Hippocampal formation (tissue), 2 donors: ENCODE measurements at regions not wholly inside any gene's neighbourhood (a gene's known extent, or its start where the extent isn't known, plus 50 kb on each side); places are given as distances from the start of the nearest gene placed in this dataset.
A peak's percentile ranks its signal among the peaks of the same experiment; 100 is the strongest.

Source experiments
- DNase-seq, 2 donors: peaks; one replicate each; lab custom pipeline; 2025; lab: John Stamatoyannopoulos, UW

GRCh38 chr9:31089549-31090221, 1294.8 kb upstream of the ACO1 start:
- DNase-seq = no peak

DNA sequence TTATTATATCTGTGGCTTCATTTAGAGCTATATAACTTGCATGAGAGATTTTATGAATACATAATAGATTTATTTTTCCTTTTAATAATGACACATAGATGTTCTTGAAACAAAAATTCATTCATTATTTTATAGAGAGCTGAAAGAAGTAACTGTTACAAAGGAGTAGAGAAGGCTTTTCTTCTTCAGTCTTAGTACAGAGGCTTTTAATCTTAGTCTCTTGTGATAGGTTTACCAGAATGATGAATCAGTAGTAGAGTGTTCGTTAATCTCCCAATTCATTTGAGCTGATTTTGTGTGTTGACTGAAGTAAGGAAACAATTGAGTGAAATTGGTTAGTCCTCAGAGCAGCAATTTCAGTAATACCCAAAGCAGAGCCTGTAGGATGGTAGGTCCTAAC, 1284.1 kb upstream of the ACO1 start:
- DNase-seq = no peak

GRCh38 chr9:31103836-31104235, 1280.6 kb upstream of the ACO1 start:
- no peak for DNase-seq

DNA sequence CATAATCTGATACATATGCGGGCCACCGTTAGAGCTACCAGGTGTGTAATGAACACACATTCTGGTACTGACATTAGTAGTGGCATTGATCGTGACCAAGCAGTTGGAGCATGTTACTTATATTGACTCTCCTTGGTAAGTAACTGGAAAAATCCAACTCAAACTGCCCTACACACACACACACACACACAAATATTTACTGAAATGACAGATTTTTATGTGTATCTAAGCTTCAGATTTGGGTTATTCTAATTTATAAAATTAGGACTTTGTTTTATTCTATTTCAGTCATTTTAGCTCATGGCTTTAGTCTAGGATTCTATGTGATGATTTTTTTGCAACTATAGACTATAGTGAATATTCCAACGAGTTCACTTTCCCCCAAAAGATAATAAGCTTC, 1280.2 kb upstream of the ACO1 start:
- DNase-seq = no peak

GRCh38 chr9:31112491-31112890, 1272.0 kb upstream of the ACO1 start:
- no peak for DNase-seq

GRCh38 chr9:31114346-31114745, 1270.1 kb upstream of the ACO1 start:
- DNase-seq = no peak

DNA sequence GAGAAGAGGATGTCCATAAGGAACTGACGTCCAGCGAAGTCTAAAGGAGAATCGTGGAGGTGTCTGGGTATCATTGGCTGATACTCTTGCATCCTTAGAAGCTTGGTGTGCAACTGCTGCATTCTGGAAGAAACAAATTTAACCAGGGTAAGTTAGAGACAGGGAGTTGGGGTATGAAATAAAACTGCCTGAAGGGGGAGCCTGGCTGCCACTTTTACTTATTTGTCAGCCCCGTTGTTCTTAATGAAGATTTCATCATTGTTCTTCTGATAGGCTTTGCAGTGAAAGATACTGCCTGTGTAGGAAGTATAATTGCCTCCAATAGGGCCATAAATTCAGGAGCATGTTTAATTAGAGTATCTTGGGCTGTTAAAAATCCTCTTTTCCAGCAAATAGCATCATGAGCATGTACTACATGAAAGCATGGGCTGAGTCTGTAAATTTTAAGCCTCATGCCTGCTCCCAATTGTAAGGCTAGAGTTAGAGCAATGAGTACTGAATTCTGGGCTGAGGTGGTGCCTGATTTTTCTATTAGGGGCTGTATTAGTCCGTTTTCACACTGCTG, 1264.5 kb upstream of the ACO1 start:
- peak in 1 of 2 donors; percentile 11 for DNase-seq

DNA sequence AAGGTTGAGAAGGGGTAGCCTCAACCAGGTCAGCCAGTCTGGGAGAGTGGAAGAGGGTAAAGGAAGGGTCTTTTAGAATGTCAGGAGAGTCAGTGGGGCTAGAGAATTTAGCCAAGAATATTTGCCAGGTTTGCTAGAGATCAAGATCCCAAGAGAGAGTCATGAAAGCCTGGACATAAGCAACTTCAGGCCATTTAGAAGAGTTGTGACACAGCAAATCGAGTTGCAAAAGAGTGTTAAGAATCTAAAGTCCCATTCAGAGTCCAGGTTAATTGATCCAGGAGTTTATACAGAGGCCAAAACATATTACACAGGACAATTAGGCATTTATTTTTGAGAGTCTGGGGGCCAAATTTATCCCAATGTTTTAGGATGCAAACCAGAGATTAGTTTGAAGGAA, 1260.1 kb upstream of the ACO1 start:
- DNase-seq = no peak

GRCh38 chr9:31135567-31135966, 1248.9 kb upstream of the ACO1 start:
- DNase-seq = no peak

DNA sequence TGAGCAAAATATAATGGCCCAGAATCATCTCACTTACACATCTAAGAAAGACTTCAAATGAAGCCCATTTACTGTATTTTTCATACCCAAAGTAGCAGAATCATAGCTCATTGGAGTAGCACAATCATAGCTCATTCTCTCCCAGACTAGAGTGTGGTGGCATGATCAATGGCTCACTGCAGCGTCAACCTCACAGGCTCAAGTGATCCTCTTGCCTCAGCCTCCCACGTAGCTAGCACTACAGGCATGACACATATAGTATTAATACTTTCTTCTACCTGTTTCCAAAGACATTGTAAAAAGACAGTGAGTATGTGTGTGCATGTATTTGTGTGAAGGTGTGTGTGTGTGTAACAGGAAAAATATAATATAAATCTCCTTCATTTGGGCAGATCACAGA, 1247.9 kb upstream of the ACO1 start:
- no peak for DNase-seq

GRCh38 chr9:31137176-31138160, 1247.0 kb upstream of the ACO1 start:
- no peak for DNase-seq

DNA sequence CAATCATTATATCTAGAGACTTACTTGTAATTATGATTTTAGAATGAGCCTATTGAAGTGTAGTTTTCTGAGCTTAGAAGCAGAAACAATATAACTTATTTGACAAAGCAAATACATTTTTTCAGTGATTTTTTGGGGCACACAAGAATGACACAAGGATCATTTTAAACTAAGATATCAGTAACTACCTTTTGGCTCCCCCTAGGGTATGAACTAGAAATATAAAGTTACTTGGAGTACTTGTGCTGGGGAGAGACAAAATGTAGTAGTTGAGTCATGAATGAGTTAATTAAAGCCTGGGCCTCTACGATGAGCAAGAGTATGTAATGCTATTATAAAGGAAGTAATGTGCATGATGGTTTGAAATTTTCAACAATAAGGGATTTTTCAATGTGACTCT, 1244.1 kb upstream of the ACO1 start:
- DNase-seq = no peak

DNA sequence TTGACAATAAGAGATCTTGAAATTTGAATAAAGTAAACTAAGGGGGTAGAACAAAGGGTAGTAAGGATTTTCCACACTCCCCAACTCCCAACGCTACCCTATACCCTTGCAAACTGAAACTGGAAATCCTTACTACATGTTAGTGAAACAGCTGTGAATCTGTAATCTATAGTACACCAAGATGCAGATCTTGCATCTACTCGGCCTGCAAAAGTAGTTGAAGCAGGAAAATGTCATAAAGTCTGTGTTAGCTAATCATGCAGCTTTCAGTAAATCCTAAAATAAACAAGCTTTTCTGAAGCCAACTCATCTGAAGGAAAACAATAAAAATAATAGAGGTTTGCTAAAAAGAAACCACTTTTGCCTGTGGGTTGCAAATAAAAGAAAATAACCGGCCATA, 1242.0 kb upstream of the ACO1 start:
- DNase-seq = no peak

DNA sequence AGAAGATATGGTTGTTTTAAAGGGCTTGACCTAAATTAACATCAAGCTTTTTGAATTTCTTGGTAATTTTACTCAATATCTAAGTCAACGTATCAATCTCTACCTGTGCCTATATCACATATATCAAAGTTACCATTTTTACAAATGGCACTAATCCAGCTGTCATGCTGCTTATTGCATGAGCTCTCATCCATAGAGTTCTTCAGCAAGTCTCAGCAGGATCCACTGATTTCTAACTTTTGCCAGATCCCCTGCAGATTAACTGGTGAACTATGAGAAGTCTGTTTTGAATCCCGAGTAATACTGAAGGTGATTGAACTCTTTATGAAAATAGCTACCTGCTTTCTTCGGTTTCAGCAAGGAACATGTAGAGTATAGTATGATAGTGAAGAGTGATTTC, 1239.8 kb upstream of the ACO1 start:
- DNase-seq = no peak

GRCh38 chr9:31146485-31147166, 1237.8 kb upstream of the ACO1 start:
- no peak for DNase-seq

DNA sequence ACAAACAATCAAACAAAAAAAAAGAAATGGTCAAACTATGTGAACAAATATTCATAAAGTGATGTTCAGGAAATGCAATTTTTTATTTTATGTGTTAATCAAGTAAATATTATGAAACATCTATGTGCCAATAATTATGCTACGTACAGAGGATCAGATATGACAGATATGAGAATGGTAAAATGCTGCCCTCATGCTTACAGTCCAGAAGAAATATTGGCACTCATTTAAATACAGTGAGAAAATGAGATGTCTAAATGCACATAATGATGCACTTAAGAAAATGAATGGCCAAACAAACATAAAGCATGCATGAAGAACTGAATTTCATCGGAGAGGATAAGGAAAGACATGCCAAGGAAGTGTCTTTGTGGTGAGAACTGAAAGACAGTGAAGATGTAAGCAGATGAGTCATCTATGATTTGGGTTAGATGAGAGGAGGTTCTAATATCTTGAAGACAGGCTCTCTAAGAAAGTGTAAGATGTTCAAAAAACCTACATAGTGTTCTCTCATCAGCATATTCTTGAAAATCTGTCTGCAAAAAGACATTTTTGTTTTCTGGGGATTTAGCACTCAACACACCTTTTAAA, 1231.1 kb upstream of the ACO1 start:
- DNase-seq = no peak

DNA sequence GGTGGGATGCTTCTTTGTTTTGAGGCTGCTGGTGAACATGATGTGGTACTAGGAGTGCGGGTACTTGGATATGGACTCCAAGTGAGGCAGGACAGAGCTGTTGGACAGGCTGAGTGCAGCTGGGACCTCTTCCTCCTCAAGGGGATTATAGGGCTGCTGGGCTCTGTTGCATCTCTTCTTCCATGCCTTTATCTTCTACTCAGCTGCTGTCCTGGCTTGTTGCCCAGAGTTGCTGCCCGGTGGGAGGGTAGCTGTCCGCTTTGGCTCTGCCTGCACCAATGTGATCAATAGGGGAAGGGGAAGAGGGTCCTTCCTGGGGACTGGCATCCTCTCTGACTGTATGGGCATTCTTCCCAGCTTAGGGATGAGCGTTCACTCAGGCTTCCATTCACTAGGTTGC, 1217.9 kb upstream of the ACO1 start:
- no peak for DNase-seq

DNA sequence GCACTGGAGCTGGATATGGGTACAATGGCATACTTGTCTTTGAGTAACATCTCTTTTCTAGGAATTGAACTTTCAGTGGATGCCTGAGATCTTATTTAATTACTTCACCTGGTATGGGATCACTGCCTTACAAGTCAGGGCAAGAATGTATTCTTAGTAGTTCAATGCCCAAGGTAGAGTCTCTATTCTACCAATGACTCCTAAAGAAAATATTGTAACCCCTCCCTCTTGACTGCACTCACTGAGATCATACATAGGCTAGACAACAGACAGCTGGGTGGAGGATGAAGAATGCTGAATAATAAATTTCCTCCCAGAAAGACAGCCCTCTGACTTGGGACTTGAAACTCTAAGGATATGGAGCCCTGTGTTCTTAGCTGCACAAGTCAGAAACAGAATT, 1216.3 kb upstream of the ACO1 start:
- no peak for DNase-seq

GRCh38 chr9:31174681-31175080, 1209.8 kb upstream of the ACO1 start:
- DNase-seq = no peak

- DNase-seq = no peak
Observed at GRCh38 chr9:31183866-31184265, 1200.6 kb upstream of the ACO1 start.

DNA sequence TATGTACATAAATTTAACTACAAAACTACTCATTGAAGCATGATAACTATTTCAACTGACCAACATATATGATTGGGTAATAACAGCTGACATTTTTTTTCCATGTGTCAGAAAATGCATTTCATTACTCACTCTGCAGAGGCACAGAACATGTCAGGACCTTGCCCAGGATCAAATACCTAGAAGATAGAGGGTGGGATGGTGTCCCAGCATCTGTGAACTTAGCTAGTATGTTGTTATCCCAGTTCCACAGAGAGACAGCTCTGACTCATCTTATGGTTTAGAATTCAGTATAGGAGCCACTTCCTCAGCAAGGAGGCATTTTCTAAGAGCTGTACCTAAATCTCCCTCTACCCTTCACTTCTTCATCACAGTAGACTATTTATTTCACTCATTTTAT, 1198.6 kb upstream of the ACO1 start:
- no peak for DNase-seq

- DNase-seq = no peak
Observed at GRCh38 chr9:31188496-31188895, 1195.9 kb upstream of the ACO1 start.
